HUES64 (cell line): ENCODE measurements at regions not wholly inside any gene's neighbourhood (a gene's known extent, or its start where the extent isn't known, plus 50 kb on each side); places are given as distances from the start of the nearest gene placed in this dataset.
"Not testable (repeated sequence)": the region's sequence is repeated elsewhere in the genome, so short reads cannot be mapped to it uniquely, and the experiment has no call there.

Source experiments
- H3K27ac ChIP-seq: 2 replicates; pipeline ENCODE4 v1.7.0; 2013; ENCODE audit warnings: low read depth, low read length, inconsistent platforms
- H3K27me3 ChIP-seq: 2 replicates; pipeline ENCODE4 v1.6.1; 2013; ENCODE audit warnings: mild to moderate bottlenecking, low read length; ENCODE audit not compliant: insufficient read depth
- H3K36me3 ChIP-seq: 2 replicates; pipeline ENCODE4 v1.6.1; 2013; ENCODE audit warnings: mild to moderate bottlenecking, low read length; ENCODE audit not compliant: insufficient read depth
- H3K4me1 ChIP-seq: 2 replicates; pipeline ENCODE4 v1.6.1; 2013; ENCODE audit warnings: mild to moderate bottlenecking, low read length, moderate library complexity; ENCODE audit not compliant: insufficient read depth
- H3K4me3 ChIP-seq: 2 replicates; pipeline ENCODE4 v1.5.1; 2013; ENCODE audit warnings: mild to moderate bottlenecking, low read length, moderate library complexity
- H3K9ac ChIP-seq: 2 replicates; pipeline ENCODE4 v1.6.1; 2013; ENCODE audit warnings: mild to moderate bottlenecking, low read depth, low read length
- H3K9me3 ChIP-seq: 2 replicates; pipeline ENCODE4 v1.6.1; 2013; ENCODE audit warnings: low read depth, low read length; ENCODE audit not compliant: insufficient read depth
- WGBS: fragments of 150-250, 120-280 bp; methylation state at CpG from one replicate; pipeline ENCODE4 v1.1.7; 2013; ENCODE audit warnings: missing lambda C conversion rate; 5-methylcytosine and 5-hydroxymethylcytosine counted together

DNA sequence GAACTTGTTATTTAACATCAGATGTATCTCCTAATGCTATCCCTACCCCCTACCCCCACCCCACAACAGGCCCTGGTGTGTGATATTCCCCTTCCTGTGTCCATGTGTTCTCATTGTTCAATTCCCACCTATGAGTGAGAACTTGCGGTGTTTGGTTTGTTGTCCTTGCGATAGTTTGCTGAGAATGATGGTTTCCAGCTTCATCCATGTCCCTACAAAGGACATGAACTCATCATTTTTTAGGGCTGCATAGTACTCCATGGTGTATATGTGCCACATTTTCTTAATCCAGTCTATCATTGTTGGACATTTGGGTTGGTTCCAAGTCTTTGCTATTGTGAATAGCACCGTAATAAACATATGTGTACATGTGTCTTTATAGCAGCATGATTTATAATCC lies 1379.2 kb downstream of the FSCB start:
- not testable (repeated sequence) for H3K9me3 ChIP-seq, H3K4me1 ChIP-seq, H3K9ac ChIP-seq, H3K4me3 ChIP-seq, H3K36me3 ChIP-seq, H3K27me3 ChIP-seq, H3K27ac ChIP-seq
- 100% methylated on average over 3 of the region's 3 CpGs for WGBS

DNA sequence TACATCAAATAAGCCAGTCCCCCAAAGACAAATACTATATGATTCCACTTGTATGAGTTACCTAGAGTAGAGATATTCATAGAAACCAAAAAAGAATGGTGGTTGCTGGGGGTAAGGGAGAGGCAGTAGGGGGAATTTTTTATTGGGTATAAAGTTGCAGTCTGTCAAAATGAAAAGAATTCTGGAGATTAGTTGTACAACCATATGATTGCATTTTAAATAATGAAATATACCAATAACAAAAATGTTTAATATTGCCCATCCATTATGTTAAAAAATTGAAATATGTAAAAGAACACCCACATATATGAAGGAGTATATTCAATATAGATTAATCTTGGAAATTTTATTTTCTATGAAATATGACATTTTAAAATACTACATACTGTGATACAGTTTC lies 1383.5 kb downstream of the FSCB start:
- no peaks in the 10 kb centered on the region for H3K36me3 ChIP-seq
- no peaks in the 10 kb centered on the region for H3K27me3 ChIP-seq
- no peaks in the 10 kb centered on the region for H3K4me1 ChIP-seq
- peaks cover 25% of the 10 kb centered on the region for H3K9me3 ChIP-seq
- no peak overlapping the region for H3K27ac ChIP-seq
- H3K4me3 ChIP-seq: no peak overlapping the region
- no peak overlapping the region for H3K9ac ChIP-seq

DNA sequence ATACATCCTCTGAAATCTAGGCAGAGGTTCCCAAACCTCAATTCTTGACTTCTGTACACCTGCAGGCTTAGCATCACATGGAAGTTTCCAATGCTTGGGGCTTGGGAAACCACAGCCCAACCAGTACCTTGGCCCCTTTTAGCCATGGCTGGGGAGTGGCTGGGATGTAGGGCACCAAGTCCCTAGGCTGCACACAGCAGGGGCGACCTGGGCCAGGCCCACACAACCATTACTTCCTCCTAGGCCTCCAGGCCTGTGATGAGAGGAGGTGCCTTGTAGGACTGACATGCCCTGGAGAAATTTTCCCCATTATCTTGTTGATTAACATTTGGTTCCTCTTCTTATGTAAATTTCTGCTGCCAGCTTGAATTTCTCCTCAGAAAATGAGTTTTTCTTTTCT lies 1387.4 kb downstream of the FSCB start:
- WGBS: 100% methylated on average over 1 of the region's 1 CpG
- no peaks in the 10 kb centered on the region for H3K27me3 ChIP-seq
- no peak overlapping the region for H3K4me3 ChIP-seq
- H3K9me3 ChIP-seq: peaks cover 26% of the 10 kb centered on the region
- no peaks in the 10 kb centered on the region for H3K36me3 ChIP-seq
- H3K27ac ChIP-seq: no peak overlapping the region
- no peak overlapping the region for H3K9ac ChIP-seq
- H3K4me1 ChIP-seq: no peaks in the 10 kb centered on the region

- no peaks in the 10 kb centered on the region for H3K36me3 ChIP-seq
- no peak overlapping the region for H3K9ac ChIP-seq
- H3K27me3 ChIP-seq: no peaks in the 10 kb centered on the region
- no peak overlapping the region for H3K27ac ChIP-seq
- 100% methylated on average over 2 of the region's 3 CpGs for WGBS
- H3K9me3 ChIP-seq: peaks cover 25% of the 10 kb centered on the region
- H3K4me1 ChIP-seq: no peaks in the 10 kb centered on the region
- no peak overlapping the region for H3K4me3 ChIP-seq
Measured at GRCh38 chr14:43116341-43116740, 1390.7 kb downstream of the FSCB start.

DNA sequence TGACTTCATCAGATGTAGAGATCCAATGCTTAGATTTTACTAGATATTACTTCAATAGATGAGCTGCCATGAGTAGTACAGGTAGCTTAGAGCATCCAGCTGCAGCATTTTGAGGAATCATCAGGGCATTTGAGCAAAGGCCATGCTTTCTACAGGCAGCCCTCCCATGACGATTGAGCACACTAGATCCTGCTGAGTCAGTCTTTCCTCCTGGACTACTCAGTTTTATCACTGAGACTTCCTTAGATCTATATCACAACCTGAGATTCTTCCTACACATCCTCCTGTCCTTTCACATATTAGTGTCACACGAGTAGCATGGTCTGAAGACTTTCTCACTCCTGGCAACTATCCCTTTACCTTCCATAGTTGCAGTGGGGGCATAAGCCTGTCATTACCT lies 1401.8 kb downstream of the FSCB start:
- Histone ChIP-seq H3K27ac (no peak overlapping the region), H3K9me3 (no peaks in the 10 kb centered on the region), H3K4me1 (no peaks in the 10 kb centered on the region), H3K36me3 (no peaks in the 10 kb centered on the region), H3K9ac (no peak overlapping the region), H3K27me3 (no peaks in the 10 kb centered on the region), H3K4me3 (no peak overlapping the region)
- WGBS: 86% methylated on average over 2 of the region's 2 CpGs

GRCh38 chr14:43090380-43090779 lies 1416.7 kb downstream of the FSCB start:
- H3K9me3 ChIP-seq: no peaks in the 10 kb centered on the region
- no peaks in the 10 kb centered on the region for H3K27me3 ChIP-seq
- no peaks in the 10 kb centered on the region for H3K36me3 ChIP-seq
- H3K27ac ChIP-seq: no peak overlapping the region
- H3K9ac ChIP-seq: no peak overlapping the region
- H3K4me3 ChIP-seq: no peak overlapping the region
- H3K4me1 ChIP-seq: no peaks in the 10 kb centered on the region
- WGBS: 100% methylated on average over 1 of the region's 1 CpG

DNA sequence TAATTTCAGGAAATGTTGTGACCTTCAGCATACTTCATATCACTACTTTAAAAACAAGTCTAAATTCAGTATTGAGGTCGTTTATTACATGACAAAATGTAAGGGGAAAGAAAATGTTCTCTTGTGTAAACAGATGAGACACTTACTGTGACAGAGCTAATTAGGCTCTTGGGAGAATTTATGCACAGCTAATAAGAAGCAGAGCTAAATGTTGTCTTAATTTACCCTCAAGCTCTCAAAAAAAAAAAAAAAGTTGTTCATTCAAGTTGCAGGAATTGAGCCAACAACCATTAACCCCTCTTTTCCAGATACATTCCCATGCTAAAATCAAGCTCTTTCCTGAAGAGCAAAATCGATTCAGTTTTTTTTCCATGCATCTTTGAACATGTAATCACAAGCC lies 1419.4 kb downstream of the FSCB start:
- WGBS: 86% methylated on average over 2 of the region's 2 CpGs
- Histone ChIP-seq H3K9ac (no peak overlapping the region), H3K4me3 (no peak overlapping the region), H3K27ac (no peak overlapping the region), H3K36me3 (no peaks in the 10 kb centered on the region), H3K9me3 (peaks cover 6% of the 10 kb centered on the region), H3K27me3 (no peaks in the 10 kb centered on the region), H3K4me1 (no peaks in the 10 kb centered on the region)

GRCh38 chr14:43085819-43086218 lies 1421.3 kb downstream of the FSCB start:
- Histone ChIP-seq H3K9me3 (peaks cover 6% of the 10 kb centered on the region), H3K4me3 (no peak overlapping the region), H3K27me3 (no peaks in the 10 kb centered on the region), H3K36me3 (no peaks in the 10 kb centered on the region), H3K27ac (no peak overlapping the region), H3K4me1 (no peaks in the 10 kb centered on the region), H3K9ac (no peak overlapping the region)
- WGBS: 100% methylated on average over 1 of the region's 1 CpG

DNA sequence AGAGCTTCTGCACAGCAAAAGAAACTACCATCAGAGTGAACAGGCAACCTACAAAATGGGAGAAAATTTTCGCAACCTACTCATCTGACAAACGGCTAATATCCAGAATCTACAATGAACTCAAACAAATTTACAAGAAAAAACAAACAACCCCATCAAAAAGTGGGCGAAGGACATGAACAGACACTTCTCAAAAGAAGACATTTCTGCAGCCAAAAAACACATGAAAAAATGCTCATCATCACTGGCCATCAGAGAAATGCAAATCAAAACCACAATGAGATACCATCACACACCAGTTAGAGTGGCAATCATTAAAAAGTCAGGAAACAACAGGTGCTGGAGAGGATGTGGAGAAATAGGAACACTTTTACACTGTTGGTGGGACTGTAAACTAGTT lies 1439.7 kb downstream of the FSCB start:
- 86% methylated on average over 1 of the region's 3 CpGs for WGBS
- H3K9me3 ChIP-seq, H3K9ac ChIP-seq, H3K27me3 ChIP-seq, H3K4me1 ChIP-seq, H3K27ac ChIP-seq, H3K36me3 ChIP-seq, H3K4me3 ChIP-seq: not testable (repeated sequence)

DNA sequence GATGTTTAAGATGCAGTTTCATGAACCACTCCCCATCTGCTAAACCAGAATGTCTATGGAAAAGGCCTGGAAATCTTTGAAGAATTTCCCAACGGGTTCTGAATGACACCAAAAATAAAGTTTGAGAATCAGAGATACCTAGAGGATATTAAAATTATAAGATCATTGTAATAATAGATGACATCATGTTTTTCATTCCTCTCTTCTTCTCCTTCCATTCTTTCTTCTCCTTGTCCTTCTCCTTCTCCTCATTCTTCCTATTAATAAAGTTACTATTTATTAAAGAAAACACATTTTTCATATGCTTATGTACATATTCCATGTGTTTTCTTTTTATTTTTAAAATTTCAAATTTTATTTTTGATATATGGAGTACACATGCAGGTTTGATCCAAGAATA lies 1449.4 kb downstream of the LRFN5 start:
- H3K4me1 ChIP-seq: no peaks in the 10 kb centered on the region
- H3K36me3 ChIP-seq: no peaks in the 10 kb centered on the region
- H3K27me3 ChIP-seq: no peaks in the 10 kb centered on the region
- no CpG with 5 or more reads among the region's 1 CpG for WGBS
- H3K4me3 ChIP-seq: no peak overlapping the region
- no peak overlapping the region for H3K27ac ChIP-seq
- no peaks in the 10 kb centered on the region for H3K9me3 ChIP-seq
- no peak overlapping the region for H3K9ac ChIP-seq

DNA sequence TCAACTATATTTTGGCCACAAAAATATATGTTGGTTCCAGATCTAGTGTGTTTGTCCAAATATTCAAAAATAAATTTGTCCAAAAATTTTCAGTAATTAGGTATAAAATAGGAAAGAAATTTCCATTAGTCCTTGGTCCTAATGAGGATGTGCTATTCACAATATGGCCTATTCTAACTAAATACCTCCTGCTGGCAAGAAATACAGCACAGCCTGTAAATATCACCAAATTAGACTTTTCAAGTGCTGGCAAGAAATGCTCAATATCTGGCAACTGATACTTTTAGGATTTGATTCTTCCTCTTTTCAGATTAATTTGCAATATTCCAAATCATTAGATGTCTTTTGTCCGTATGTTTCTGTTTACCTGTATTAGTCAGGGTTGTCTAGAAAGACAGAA lies 1446.2 kb downstream of the LRFN5 start:
- Histone ChIP-seq H3K36me3 (no peaks in the 10 kb centered on the region), H3K27ac (no peak overlapping the region), H3K9me3 (no peaks in the 10 kb centered on the region), H3K9ac (no peak overlapping the region), H3K4me3 (no peak overlapping the region), H3K27me3 (no peaks in the 10 kb centered on the region), H3K4me1 (no peaks in the 10 kb centered on the region)
- WGBS: 93% methylated on average over 1 of the region's 1 CpG

DNA sequence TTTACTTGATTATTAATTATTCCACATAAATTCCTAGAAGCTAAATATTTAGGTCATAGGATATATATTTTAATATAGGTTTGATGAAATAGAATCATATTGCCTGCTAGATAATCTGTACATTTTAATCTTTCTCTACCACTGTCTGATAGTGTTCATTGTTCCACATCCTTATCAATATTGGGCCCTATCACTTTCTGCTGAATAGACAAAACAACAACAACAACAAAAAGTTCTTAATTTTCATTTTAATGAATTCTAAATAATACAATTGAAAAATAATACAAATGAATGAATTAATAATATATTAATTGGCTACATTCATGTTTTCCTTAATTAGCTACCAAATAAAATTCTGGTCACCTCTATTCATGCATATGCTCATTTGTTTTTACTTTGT lies 1437.2 kb downstream of the LRFN5 start:
- no peaks in the 10 kb centered on the region for H3K36me3 ChIP-seq
- H3K27me3 ChIP-seq: no peaks in the 10 kb centered on the region
- H3K9ac ChIP-seq: no peak overlapping the region
- no peak overlapping the region for H3K27ac ChIP-seq
- no peaks in the 10 kb centered on the region for H3K9me3 ChIP-seq
- no peaks in the 10 kb centered on the region for H3K4me1 ChIP-seq
- no peak overlapping the region for H3K4me3 ChIP-seq
